A673 (cell line): ENCODE measurements at regions not wholly inside any gene's neighbourhood (a gene's known extent, or its start where the extent isn't known, plus 50 kb on each side); places are given as distances from the start of the nearest gene placed in this dataset.

Experiments used
- BruUV-seq: library from RNA; stranded (reverse); fragments of 400-500 nt; replicated peaks from 2 replicates; lab custom pipeline; 2021; lab: Mats Ljungman, UMichigan
- CTCF ChIA-PET: fragments of 300-600 bp; sonication (Branson Sonifier 250); formaldehyde crosslinking; loops from one replicate; lab custom pipeline; 2022; ENCODE audit warnings: antibody characterized with exemption; lab: Charles Lee
- POLR2A ChIA-PET: fragments of 300-600 bp; sonication (Branson Sonifier 250); formaldehyde crosslinking; loops from one replicate; lab custom pipeline; 2022; ENCODE audit warnings: antibody characterized with exemption; ENCODE audit not compliant: low non-redundant PET; lab: Charles Lee
- DNase-seq: peaks from one replicate; pipeline ENCODE4 v3.0.0-alpha.2; 2015; ENCODE audit warnings: low spot score
- H3K27ac ChIP-seq: fragments of 200-600 bp; sonication (generic); 2 replicates; pipeline ENCODE4 v1.5.1; 2016; ENCODE audit warnings: mixed run types, low read depth, mild to moderate bottlenecking, mixed read lengths, antibody characterized with exemption, low read length; ENCODE audit not compliant: poor library complexity, severe bottlenecking
- H3K27me3 ChIP-seq: fragments of 200-600 bp; sonication (generic); replicated peaks from 2 replicates; pipeline ENCODE4 v1.6.1; 2017; ENCODE audit warnings: mixed run types, low read depth, mild to moderate bottlenecking, mixed read lengths, antibody characterized with exemption, low read length; ENCODE audit not compliant: insufficient read depth, poor library complexity
- H3K36me3 ChIP-seq: fragments of 200-600 bp; sonication (generic); 2 replicates; pipeline ENCODE4 v1.6.1; 2016; ENCODE audit warnings: mixed run types, mild to moderate bottlenecking, mixed read lengths, antibody characterized with exemption, low read length; ENCODE audit not compliant: insufficient read depth, poor library complexity, severe bottlenecking
- H3K4me1 ChIP-seq: fragments of 200-600 bp; sonication (generic); 2 replicates; pipeline ENCODE4 v1.6.1; 2017; ENCODE audit warnings: mixed run types, mild to moderate bottlenecking, mixed read lengths, antibody characterized with exemption, low read length; ENCODE audit not compliant: insufficient read depth, poor library complexity, severe bottlenecking
- H3K4me3 ChIP-seq: fragments of 200-600 bp; sonication (generic); 2 replicates; pipeline ENCODE4 v1.5.1; 2016; ENCODE audit warnings: low read depth, mixed run types, mild to moderate bottlenecking, mixed read lengths, low read length; ENCODE audit not compliant: poor library complexity, severe bottlenecking
- H3K9me3 ChIP-seq: fragments of 200-600 bp; sonication (generic); 2 replicates; pipeline ENCODE4 v1.6.1; 2016; ENCODE audit warnings: mixed run types, low read depth, mild to moderate bottlenecking, mixed read lengths, antibody characterized with exemption, low read length; ENCODE audit not compliant: poor library complexity, severe bottlenecking
- CTCF ChIP-seq: fragments of 300-800, 200-600 bp; sonication (generic); conservative IDR thresholded peaks from 2 replicates; pipeline ENCODE4 v1.5.1; 2017; ENCODE audit warnings: low read depth, mild to moderate bottlenecking, antibody characterized with exemption, low read length, moderate library complexity, mixed read lengths
- EZH2 ChIP-seq: fragments of 200-600 bp; sonication (generic); IDR thresholded peaks from 2 replicates; pipeline ENCODE4 v1.6.1; 2017; ENCODE audit warnings: borderline replicate concordance, low read depth, mild to moderate bottlenecking, mixed read lengths, antibody characterized with exemption, low read length; ENCODE audit not compliant: poor library complexity, severe bottlenecking
- intact Hi-C: fragments of 100-400 bp; cut with micrococcal nuclease; formaldehyde crosslinking; loops from one replicate; pipeline ENCODE4 v1.10.0; 2022; ENCODE audit not compliant: unreplicated experiment

- POLR2A ChIA-PET = no interaction called here
- TF ChIP-seq CTCF = no peak
- TF ChIP-seq EZH2 = no peak
- Histone ChIP-seq H3K4me3 (no peak overlapping the region), H3K9me3 (no peaks in the 10 kb centered on the region), H3K27me3 (no peaks in the 10 kb centered on the region), H3K27ac (no peak overlapping the region), H3K36me3 (no peaks in the 10 kb centered on the region), H3K4me1 (no peaks in the 10 kb centered on the region)
- CTCF ChIA-PET = no interaction called here
- DNase-seq = no peak
- intact Hi-C loops = no loop called here
- no TSS peak for BruUV-seq
Measured at GRCh38 chr1:178637841-178638240, 87.2 kb upstream of the RALGPS2 start.

GRCh38 chr1:178639326-178639725 is 85.7 kb upstream of the RALGPS2 start:
- no peaks in the 10 kb centered on the region for H3K4me1 ChIP-seq
- TF ChIP-seq CTCF (no peak), EZH2 (no peak)
- CTCF ChIA-PET = no interaction called here
- DNase-seq = no peak
- no peaks in the 10 kb centered on the region for H3K36me3 ChIP-seq
- intact Hi-C loops = no loop called here
- no peaks in the 10 kb centered on the region for H3K27me3 ChIP-seq
- no peak overlapping the region for H3K4me3 ChIP-seq
- no peaks in the 10 kb centered on the region for H3K9me3 ChIP-seq
- H3K27ac ChIP-seq = no peak overlapping the region
- no TSS peak for BruUV-seq
- POLR2A ChIA-PET = no interaction called here

- no peak for DNase-seq
- TF ChIP-seq CTCF (no peak), EZH2 (no peak)
- intact Hi-C loops = no loop called here
- Histone ChIP-seq H3K27me3 (no peaks in the 10 kb centered on the region), H3K27ac (no peak overlapping the region), H3K4me1 (no peaks in the 10 kb centered on the region), H3K9me3 (no peaks in the 10 kb centered on the region), H3K4me3 (no peak overlapping the region), H3K36me3 (no peaks in the 10 kb centered on the region)
- BruUV-seq = no TSS peak
- ChIA-PET POLR2A (no interaction called here), CTCF (no interaction called here)
Measured at GRCh38 chr1:178642282-178642681, 82.8 kb upstream of the RALGPS2 start.
